Loucy (cell line): ENCODE measurements at regions not wholly inside any gene's neighbourhood (a gene's known extent, or its start where the extent isn't known, plus 50 kb on each side); places are given as distances from the start of the nearest gene placed in this dataset.

Source experiments
- EZH2phosphoT487 ChIP-seq: fragments of 200-600 bp; IDR thresholded peaks from 2 replicates; pipeline ENCODE4 v1.6.1; 2018; ENCODE audit warnings: antibody characterized with exemption, mild to moderate bottlenecking, moderate library complexity, borderline replicate concordance
- TF ChIP-seq, protein P1 (sequence below): fragments of 200-600 bp; sonication (generic); conservative IDR thresholded peaks from 2 replicates; pipeline ENCODE4 v1.5.1; 2014; ENCODE audit warnings: mild to moderate bottlenecking, antibody characterized with exemption, low read length

DNA sequence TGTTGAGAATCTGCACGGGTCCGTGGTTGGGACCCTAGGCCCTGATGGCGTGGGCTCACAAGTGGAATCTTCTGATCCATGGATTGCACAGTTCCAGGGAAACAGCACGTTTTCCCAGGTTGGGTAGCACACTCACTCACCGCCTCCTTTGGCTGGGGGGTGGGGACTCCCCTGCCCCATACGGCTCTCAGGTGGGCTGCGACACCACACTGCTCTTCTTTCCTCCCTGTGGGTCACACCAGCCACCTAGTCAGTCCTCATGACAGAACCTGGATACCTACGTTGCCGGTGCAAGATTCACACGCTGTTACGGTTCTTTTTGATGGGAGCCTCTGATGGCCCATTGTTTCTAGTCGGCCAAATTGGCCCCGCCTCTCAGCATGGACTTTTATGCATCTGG is 312.0 kb downstream of the MMUT start:
- TF ChIP-seq, protein P1, sequence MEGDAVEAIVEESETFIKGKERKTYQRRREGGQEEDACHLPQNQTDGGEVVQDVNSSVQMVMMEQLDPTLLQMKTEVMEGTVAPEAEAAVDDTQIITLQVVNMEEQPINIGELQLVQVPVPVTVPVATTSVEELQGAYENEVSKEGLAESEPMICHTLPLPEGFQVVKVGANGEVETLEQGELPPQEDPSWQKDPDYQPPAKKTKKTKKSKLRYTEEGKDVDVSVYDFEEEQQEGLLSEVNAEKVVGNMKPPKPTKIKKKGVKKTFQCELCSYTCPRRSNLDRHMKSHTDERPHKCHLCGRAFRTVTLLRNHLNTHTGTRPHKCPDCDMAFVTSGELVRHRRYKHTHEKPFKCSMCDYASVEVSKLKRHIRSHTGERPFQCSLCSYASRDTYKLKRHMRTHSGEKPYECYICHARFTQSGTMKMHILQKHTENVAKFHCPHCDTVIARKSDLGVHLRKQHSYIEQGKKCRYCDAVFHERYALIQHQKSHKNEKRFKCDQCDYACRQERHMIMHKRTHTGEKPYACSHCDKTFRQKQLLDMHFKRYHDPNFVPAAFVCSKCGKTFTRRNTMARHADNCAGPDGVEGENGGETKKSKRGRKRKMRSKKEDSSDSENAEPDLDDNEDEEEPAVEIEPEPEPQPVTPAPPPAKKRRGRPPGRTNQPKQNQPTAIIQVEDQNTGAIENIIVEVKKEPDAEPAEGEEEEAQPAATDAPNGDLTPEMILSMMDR, result no peak
- TF ChIP-seq EZH2phosphoT487, result no peak
